GM23338 (cell line): ENCODE measurements at regions not wholly inside any gene's neighbourhood (a gene's known extent, or its start where the extent isn't known, plus 50 kb on each side); places are given as distances from the start of the nearest gene placed in this dataset.

Experiments
- ATAC-seq: fragments of 200-7000 bp; cut with Tn5 transposase; 3 replicates; pipeline ENCODE4 v1.9.1; 2020
- DNase-seq: peaks from one replicate; pipeline ENCODE4 v3.0.0-alpha.2; 2015; ENCODE audit warnings: low spot score
- H2AFZ ChIP-seq: fragments of 200-600 bp; sonication (generic); 2 replicates; pipeline ENCODE4 v1.8.0; 2016; ENCODE audit warnings: antibody characterized with exemption, mild to moderate bottlenecking, moderate library complexity
- H3F3A ChIP-seq: fragments of 200-600 bp; sonication (generic); replicated peaks from 2 replicates; pipeline ENCODE4 v1.8.0; 2017; ENCODE audit warnings: antibody characterized with exemption, mixed run types, low read depth
- H3K27ac ChIP-seq: fragments of 200-600 bp; sonication (generic); 2 replicates; pipeline ENCODE4 v1.6.1; 2016; ENCODE audit warnings: low read depth
- H3K27me3 ChIP-seq: fragments of 200-600 bp; sonication (generic); 2 replicates; pipeline ENCODE4 v1.8.0; 2016; ENCODE audit warnings: mild to moderate bottlenecking, mixed run types, moderate library complexity; ENCODE audit not compliant: insufficient read depth
- H3K36me3 ChIP-seq: fragments of 200-600 bp; sonication (generic); 2 replicates; pipeline ENCODE4 v1.8.0; 2016; ENCODE audit warnings: mild to moderate bottlenecking; ENCODE audit not compliant: insufficient read depth
- H3K4me1 ChIP-seq: fragments of 200-600 bp; sonication (generic); 2 replicates; pipeline ENCODE4 v1.8.0; 2016; ENCODE audit warnings: mild to moderate bottlenecking, moderate library complexity; ENCODE audit not compliant: insufficient read depth
- H3K4me2 ChIP-seq: fragments of 200-600 bp; sonication (generic); 2 replicates; pipeline ENCODE4 v1.7.1; 2017; ENCODE audit warnings: mixed run types
- H3K4me3 ChIP-seq: fragments of 200-600 bp; sonication (generic); 2 replicates; pipeline ENCODE4 v1.6.1; 2016; ENCODE audit warnings: mixed run types
- H3K79me2 ChIP-seq: fragments of 200-600 bp; sonication (generic); replicated peaks from 2 replicates; pipeline ENCODE4 v1.8.0; 2017; ENCODE audit warnings: mild to moderate bottlenecking; ENCODE audit not compliant: insufficient read depth
- H3K9me2 ChIP-seq: fragments of 200-600 bp; sonication (generic); 2 replicates; pipeline ENCODE4 v1.8.0; 2017; ENCODE audit not compliant: insufficient read depth
- H4K20me1 ChIP-seq: fragments of 200-600 bp; sonication (generic); replicated peaks from 2 replicates; pipeline ENCODE4 v1.8.0; 2017; ENCODE audit warnings: mild to moderate bottlenecking; ENCODE audit not compliant: insufficient read depth
- H3K27ac Mint-ChIP-seq: 2 replicates; pipeline ENCODE4 v1.8.0; 2020; ENCODE audit warnings: inconsistent platforms, mild to moderate bottlenecking, moderate library complexity, mixed read lengths
- H3K27me3 Mint-ChIP-seq: 3 replicates; pipeline ENCODE4 v1.8.0; 2022; ENCODE audit warnings: low read depth, mild to moderate bottlenecking, moderate library complexity, mixed read lengths, inconsistent platforms; ENCODE audit not compliant: insufficient read depth, poor library complexity
- H3K36me3 Mint-ChIP-seq: 3 replicates; pipeline ENCODE4 v1.8.0; 2021; ENCODE audit warnings: low read depth, mild to moderate bottlenecking, inconsistent platforms, moderate library complexity, mixed read lengths
- H3K4me1 Mint-ChIP-seq: 3 replicates; pipeline ENCODE4 v1.8.0; 2020; ENCODE audit warnings: mild to moderate bottlenecking, inconsistent platforms, mixed read lengths
- H3K4me3 Mint-ChIP-seq: 3 replicates; pipeline ENCODE4 v1.8.0; 2021; ENCODE audit warnings: moderate library complexity, mild to moderate bottlenecking, inconsistent platforms, mixed read lengths
- H3K9me3 Mint-ChIP-seq: 3 replicates; pipeline ENCODE4 v1.8.0; 2020; ENCODE audit warnings: moderate library complexity, mild to moderate bottlenecking, inconsistent platforms, mixed read lengths
- EZH2 ChIP-seq: fragments of 200-600 bp; sonication (generic); IDR thresholded peaks from one replicate; pipeline ENCODE4 v1.8.0; 2017; ENCODE audit warnings: antibody characterized with exemption, mild to moderate bottlenecking, low read depth; ENCODE audit not compliant: unreplicated experiment
- EZH2phosphoT487 ChIP-seq: fragments of 200-600 bp; sonication (generic); IDR thresholded peaks from one replicate; pipeline ENCODE4 v1.8.1; 2018; ENCODE audit warnings: antibody characterized with exemption; ENCODE audit not compliant: unreplicated experiment
- NANOG ChIP-seq: IDR thresholded peaks from 2 replicates; pipeline ENCODE4 v1.6.1; 2016; ENCODE audit warnings: antibody characterized with exemption, borderline replicate concordance
- STAT1 ChIP-seq: IDR thresholded peaks from one replicate; pipeline ENCODE4 v1.6.1; 2016; ENCODE audit warnings: antibody characterized with exemption; ENCODE audit not compliant: unreplicated experiment
- ZNF114 ChIP-seq: fragments of 250-450 bp; sonication (Bioruptor Pico); IDR thresholded peaks from 2 replicates; pipeline ENCODE4 v1.5.0; 2020; ENCODE audit warnings: mild to moderate bottlenecking, moderate library complexity
- TF ChIP-seq, protein P1 (sequence below), 2 experiments: fragments of 200-600 bp in 1 of 2; sonication (generic) in 1 of 2; conservative IDR thresholded peaks; 2 replicates each; pipeline versions ENCODE4 v1.5.1 to v1.6.1; 2016 to 2017; ENCODE audit warnings: antibody characterized with exemption in 2 of 2, low read depth in 2 of 2, mild to moderate bottlenecking in 2 of 2, moderate library complexity in 1 of 2
- TF ChIP-seq, protein P2 (sequence below): fragments of 250-450 bp; sonication (Bioruptor Pico); IDR thresholded peaks from 2 replicates; pipeline ENCODE4 v1.5.0; 2020; ENCODE audit warnings: mild to moderate bottlenecking, moderate library complexity

DNA sequence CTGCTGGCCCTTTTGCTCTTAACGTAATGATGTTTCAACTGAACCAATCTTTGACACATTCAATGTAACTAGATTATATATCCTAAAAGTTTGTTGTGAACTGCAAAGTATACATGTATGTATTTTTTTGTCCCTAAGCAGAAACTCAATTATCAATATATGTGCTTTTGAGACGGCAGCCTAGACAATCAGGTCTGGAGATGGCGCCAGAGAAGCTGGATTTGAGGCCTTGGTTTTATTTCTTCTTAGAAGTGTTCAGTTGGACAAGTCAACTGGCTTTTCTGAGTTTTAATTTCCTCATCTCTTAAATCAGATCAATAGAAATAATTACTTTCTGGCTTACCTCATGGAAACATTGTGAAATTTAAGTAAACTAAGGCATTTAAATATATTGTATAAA, 62.5 kb downstream of the DCAF8L1 start:
- H3K79me2 ChIP-seq, result no peaks in the 10 kb centered on the region
- H3K4me1 ChIP-seq, result no peaks in the 10 kb centered on the region
- H3K9me3 Mint-ChIP-seq, result no peaks in the 10 kb centered on the region
- no peaks in the 10 kb centered on the region for H3K27me3 ChIP-seq
- H3K27ac Mint-ChIP-seq, result no peak overlapping the region
- no peaks in the 10 kb centered on the region for H4K20me1 ChIP-seq
- no peaks in the 10 kb centered on the region for H3K27me3 Mint-ChIP-seq
- DNase-seq, result peak; percentile 2
- no peak overlapping the region for H3K4me3 Mint-ChIP-seq
- no peak overlapping the region for H2AFZ ChIP-seq
- H3K36me3 ChIP-seq, result no peaks in the 10 kb centered on the region
- no peaks in the 10 kb centered on the region for H3K36me3 Mint-ChIP-seq
- no peak for ATAC-seq
- no peak overlapping the region for H3K4me3 ChIP-seq
- H3K9me2 ChIP-seq, result no peaks in the 10 kb centered on the region
- H3K4me2 ChIP-seq, result no peak overlapping the region
- H3F3A ChIP-seq, result no peaks in the 10 kb centered on the region
- H3K27ac ChIP-seq, result no peak overlapping the region
- TF ChIP-seq, protein P1, sequence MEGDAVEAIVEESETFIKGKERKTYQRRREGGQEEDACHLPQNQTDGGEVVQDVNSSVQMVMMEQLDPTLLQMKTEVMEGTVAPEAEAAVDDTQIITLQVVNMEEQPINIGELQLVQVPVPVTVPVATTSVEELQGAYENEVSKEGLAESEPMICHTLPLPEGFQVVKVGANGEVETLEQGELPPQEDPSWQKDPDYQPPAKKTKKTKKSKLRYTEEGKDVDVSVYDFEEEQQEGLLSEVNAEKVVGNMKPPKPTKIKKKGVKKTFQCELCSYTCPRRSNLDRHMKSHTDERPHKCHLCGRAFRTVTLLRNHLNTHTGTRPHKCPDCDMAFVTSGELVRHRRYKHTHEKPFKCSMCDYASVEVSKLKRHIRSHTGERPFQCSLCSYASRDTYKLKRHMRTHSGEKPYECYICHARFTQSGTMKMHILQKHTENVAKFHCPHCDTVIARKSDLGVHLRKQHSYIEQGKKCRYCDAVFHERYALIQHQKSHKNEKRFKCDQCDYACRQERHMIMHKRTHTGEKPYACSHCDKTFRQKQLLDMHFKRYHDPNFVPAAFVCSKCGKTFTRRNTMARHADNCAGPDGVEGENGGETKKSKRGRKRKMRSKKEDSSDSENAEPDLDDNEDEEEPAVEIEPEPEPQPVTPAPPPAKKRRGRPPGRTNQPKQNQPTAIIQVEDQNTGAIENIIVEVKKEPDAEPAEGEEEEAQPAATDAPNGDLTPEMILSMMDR (conservative IDR thresholded peaks at IDR 0.05; ENCODE audit: low read depth in 2 of 2), result peak; percentile 29 to 49; a peak in 3 of 4 replicates
- TF ChIP-seq EZH2, result no peak
- TF ChIP-seq EZH2phosphoT487, result no peak
- no peaks in the 10 kb centered on the region for H3K4me1 Mint-ChIP-seq

DNA sequence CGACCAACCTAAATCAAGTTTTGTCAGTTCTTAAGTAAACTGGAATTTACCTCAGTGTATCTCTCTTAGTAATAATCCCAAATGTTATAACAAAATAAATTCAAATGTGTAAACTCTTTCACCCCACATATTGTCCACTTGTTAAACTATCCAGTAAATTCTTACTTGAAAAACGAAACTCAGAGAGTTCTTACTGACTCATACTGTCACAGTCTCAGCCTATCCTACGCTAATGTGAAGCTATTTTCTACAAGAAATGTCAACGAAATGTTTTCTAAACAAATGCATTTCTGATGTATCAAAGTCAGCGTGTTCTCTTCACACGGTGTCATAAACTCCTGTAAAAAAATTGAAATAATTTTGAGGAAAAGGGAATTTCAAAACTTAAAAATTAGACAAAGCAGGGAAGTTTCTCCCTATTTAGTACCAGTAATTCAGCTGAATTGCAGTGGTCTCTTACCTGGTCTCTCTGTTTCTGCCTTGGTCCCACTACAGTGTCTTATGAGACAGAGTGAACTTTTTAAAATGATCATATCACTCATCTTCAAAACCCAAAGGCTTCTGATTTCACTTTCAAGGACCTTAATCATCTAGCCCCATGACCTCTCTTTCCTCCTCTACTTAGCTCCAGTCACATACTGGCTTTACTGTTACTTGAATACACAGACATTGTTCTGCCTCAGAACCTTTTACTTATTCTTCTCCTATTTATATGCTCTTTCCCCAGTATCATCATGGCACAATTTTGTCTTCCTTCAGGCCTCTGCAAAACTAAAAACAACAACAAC, 63.3 kb downstream of the DCAF8L1 start:
- Histone ChIP-seq H3F3A (no peaks in the 10 kb centered on the region), H3K36me3 (no peaks in the 10 kb centered on the region), H3K27me3 (no peaks in the 10 kb centered on the region), H3K79me2 (no peaks in the 10 kb centered on the region), H2AFZ (no peak overlapping the region), H3K4me3 (no peak overlapping the region), H3K9me2 (no peaks in the 10 kb centered on the region), H3K27ac (no peak overlapping the region), H3K4me2 (no peak overlapping the region), H3K4me1 (no peaks in the 10 kb centered on the region), H4K20me1 (no peaks in the 10 kb centered on the region)
- Mint-ChIP-seq H3K4me1 (no peaks in the 10 kb centered on the region), H3K27ac (no peak overlapping the region), H3K4me3 (no peak overlapping the region), H3K9me3 (no peaks in the 10 kb centered on the region), H3K27me3 (no peaks in the 10 kb centered on the region), H3K36me3 (no peaks in the 10 kb centered on the region)
- no peak for DNase-seq
- no peak for ATAC-seq
- TF ChIP-seq EZH2, result no peak
- TF ChIP-seq, protein P2, sequence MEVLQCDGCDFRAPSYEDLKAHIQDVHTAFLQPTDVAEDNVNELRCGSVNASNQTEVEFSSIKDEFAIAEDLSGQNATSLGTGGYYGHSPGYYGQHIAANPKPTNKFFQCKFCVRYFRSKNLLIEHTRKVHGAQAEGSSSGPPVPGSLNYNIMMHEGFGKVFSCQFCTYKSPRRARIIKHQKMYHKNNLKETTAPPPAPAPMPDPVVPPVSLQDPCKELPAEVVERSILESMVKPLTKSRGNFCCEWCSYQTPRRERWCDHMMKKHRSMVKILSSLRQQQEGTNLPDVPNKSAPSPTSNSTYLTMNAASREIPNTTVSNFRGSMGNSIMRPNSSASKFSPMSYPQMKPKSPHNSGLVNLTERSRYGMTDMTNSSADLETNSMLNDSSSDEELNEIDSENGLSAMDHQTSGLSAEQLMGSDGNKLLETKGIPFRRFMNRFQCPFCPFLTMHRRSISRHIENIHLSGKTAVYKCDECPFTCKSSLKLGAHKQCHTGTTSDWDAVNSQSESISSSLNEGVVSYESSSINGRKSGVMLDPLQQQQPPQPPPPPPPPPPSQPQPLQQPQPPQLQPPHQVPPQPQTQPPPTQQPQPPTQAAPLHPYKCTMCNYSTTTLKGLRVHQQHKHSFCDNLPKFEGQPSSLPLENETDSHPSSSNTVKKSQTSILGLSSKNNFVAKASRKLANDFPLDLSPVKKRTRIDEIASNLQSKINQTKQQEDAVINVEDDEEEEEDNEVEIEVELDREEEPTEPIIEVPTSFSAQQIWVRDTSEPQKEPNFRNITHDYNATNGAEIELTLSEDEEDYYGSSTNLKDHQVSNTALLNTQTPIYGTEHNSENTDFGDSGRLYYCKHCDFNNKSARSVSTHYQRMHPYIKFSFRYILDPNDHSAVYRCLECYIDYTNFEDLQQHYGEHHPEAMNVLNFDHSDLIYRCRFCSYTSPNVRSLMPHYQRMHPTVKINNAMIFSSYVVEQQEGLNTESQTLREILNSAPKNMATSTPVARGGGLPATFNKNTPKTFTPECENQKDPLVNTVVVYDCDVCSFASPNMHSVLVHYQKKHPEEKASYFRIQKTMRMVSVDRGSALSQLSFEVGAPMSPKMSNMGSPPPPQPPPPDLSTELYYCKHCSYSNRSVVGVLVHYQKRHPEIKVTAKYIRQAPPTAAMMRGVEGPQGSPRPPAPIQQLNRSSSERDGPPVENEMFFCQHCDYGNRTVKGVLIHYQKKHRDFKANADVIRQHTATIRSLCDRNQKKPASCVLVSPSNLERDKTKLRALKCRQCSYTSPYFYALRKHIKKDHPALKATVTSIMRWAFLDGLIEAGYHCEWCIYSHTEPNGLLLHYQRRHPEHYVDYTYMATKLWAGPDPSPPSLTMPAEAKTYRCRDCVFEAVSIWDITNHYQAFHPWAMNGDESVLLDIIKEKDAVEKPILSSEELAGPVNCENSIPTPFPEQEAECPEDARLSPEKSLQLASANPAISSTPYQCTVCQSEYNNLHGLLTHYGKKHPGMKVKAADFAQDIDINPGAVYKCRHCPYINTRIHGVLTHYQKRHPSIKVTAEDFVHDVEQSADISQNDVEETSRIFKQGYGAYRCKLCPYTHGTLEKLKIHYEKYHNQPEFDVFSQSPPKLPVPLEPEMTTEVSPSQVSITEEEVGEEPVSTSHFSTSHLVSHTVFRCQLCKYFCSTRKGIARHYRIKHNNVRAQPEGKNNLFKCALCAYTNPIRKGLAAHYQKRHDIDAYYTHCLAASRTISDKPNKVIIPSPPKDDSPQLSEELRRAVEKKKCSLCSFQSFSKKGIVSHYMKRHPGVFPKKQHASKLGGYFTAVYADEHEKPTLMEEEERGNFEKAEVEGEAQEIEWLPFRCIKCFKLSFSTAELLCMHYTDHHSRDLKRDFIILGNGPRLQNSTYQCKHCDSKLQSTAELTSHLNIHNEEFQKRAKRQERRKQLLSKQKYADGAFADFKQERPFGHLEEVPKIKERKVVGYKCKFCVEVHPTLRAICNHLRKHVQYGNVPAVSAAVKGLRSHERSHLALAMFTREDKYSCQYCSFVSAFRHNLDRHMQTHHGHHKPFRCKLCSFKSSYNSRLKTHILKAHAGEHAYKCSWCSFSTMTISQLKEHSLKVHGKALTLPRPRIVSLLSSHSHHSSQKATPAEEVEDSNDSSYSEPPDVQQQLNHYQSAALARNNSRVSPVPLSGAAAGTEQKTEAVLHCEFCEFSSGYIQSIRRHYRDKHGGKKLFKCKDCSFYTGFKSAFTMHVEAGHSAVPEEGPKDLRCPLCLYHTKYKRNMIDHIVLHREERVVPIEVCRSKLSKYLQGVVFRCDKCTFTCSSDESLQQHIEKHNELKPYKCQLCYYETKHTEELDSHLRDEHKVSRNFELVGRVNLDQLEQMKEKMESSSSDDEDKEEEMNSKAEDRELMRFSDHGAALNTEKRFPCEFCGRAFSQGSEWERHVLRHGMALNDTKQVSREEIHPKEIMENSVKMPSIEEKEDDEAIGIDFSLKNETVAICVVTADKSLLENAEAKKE (CRISPR knock-in tag), result no peak
- no peak for TF ChIP-seq EZH2phosphoT487
- TF ChIP-seq ZNF114, result no peak
- no peak for TF ChIP-seq STAT1
- TF ChIP-seq NANOG, result no peak
